ENCODE measurements at regions not wholly inside any gene's neighbourhood (a gene's known extent, or its start where the extent isn't known, plus 50 kb on each side); places are given as distances from the start of the nearest gene placed in this dataset.

GRCh38 chr12:97082029-97082428, 175.0 kb downstream of the NEDD1 start:
- TF ChIP-seq, protein P1, sequence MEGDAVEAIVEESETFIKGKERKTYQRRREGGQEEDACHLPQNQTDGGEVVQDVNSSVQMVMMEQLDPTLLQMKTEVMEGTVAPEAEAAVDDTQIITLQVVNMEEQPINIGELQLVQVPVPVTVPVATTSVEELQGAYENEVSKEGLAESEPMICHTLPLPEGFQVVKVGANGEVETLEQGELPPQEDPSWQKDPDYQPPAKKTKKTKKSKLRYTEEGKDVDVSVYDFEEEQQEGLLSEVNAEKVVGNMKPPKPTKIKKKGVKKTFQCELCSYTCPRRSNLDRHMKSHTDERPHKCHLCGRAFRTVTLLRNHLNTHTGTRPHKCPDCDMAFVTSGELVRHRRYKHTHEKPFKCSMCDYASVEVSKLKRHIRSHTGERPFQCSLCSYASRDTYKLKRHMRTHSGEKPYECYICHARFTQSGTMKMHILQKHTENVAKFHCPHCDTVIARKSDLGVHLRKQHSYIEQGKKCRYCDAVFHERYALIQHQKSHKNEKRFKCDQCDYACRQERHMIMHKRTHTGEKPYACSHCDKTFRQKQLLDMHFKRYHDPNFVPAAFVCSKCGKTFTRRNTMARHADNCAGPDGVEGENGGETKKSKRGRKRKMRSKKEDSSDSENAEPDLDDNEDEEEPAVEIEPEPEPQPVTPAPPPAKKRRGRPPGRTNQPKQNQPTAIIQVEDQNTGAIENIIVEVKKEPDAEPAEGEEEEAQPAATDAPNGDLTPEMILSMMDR (IDR thresholded peaks at IDR 0.05; ENCODE audit: low read depth, low read length), result no peak
- no peak for DNase-seq (ENCODE audit: extremely low read depth, low read depth)

GRCh38 chr12:97093187-97093683, 186.2 kb downstream of the NEDD1 start:
- TF ChIP-seq, protein P1 (IDR thresholded peaks at IDR 0.05; ENCODE audit: low read depth, low read length), result no peak
- no peak for DNase-seq (ENCODE audit: extremely low read depth, low read depth)

GRCh38 chr12:97097734-97098133, 190.7 kb downstream of the NEDD1 start:
- DNase-seq (ENCODE audit: extremely low read depth, low read depth), result no peak
- TF ChIP-seq, protein P1 (IDR thresholded peaks at IDR 0.05; ENCODE audit: low read depth, low read length), result no peak

DNA sequence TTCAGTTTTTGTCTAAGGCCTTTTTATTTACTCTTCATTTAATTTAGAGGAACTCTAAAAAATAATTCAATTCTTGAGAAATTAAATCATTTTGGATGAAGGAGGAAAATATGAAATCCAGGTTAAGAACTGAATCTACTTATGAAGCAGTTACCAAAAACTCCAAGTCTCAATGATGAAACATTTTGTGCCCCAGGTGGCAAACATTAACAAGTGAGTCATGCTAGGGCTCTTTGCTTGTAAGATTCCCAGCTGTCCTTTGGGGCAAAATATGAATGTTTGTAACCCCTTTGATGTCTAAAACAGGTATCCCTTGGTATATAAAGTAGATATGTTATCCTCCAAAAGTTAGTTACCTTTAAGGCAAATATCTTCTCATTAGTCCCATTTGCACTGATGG, 202.4 kb downstream of the NEDD1 start:
- TF ChIP-seq, protein P1 (IDR thresholded peaks at IDR 0.05; ENCODE audit: low read depth, low read length), result no peak
- DNase-seq (ENCODE audit: extremely low read depth, low read depth), result no peak

GRCh38 chr12:97112136-97112535, 205.1 kb downstream of the NEDD1 start:
- TF ChIP-seq, protein P1 (IDR thresholded peaks at IDR 0.05; ENCODE audit: low read depth, low read length), result no peak
- no peak for DNase-seq (ENCODE audit: extremely low read depth, low read depth)

DNA sequence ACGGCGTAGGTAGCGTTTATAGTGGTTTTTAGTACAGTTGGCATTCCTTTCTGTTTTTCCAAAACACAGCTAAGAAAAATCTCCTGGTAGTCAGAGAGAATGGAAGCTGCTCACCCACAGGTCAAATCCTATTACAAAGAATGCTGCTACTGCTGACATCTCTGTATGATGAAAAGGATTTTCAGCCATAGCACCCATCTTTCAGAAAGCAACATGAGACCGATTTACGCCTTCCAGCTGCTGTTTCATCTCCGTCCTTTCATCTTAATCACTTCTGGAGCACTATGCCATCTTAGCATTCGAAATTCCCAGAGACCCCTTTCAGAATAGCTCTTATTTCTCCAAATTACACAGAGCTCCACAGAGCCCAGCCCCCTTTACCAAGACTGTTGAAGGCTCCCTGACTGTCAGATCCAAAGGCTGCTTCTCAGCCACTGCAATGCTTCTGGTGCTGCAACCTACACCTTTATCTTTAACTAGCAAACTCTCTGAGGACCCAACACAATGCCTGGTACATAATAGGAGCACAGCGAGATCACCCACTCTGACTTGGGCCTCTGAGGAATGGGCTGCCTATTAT, 211.8 kb downstream of the NEDD1 start:
- no peak for DNase-seq (ENCODE audit: extremely low read depth, low read depth)
- TF ChIP-seq, protein P1 (IDR thresholded peaks at IDR 0.05; ENCODE audit: low read depth, low read length), result no peak

DNA sequence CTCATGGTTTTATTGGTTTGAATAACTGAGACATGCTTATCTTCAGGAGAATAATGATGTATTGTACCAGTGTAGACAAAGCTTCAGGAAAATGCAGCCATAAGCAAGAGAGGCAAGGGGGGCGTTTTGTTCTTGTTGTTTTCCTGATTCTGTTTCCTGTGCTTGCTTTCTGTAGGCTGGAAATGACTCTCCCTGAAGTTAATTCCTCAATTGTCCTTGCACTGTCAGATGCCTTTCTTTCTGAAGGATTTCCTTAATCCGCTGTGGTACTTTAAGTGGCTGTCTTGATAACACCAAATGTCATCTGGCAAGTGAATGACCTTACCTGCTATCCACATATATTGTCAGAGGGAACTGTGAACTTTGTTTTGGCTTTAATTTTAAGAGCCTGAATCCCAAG, 220.0 kb downstream of the NEDD1 start:
- DNase-seq (ENCODE audit: extremely low read depth, low read depth), result no peak
- TF ChIP-seq, protein P1 (IDR thresholded peaks at IDR 0.05; ENCODE audit: low read depth, low read length), result no peak
